ENCODE measurements at regions not wholly inside any gene's neighbourhood (a gene's known extent, or its start where the extent isn't known, plus 50 kb on each side); places are given as distances from the start of the nearest gene placed in this dataset.

DNA sequence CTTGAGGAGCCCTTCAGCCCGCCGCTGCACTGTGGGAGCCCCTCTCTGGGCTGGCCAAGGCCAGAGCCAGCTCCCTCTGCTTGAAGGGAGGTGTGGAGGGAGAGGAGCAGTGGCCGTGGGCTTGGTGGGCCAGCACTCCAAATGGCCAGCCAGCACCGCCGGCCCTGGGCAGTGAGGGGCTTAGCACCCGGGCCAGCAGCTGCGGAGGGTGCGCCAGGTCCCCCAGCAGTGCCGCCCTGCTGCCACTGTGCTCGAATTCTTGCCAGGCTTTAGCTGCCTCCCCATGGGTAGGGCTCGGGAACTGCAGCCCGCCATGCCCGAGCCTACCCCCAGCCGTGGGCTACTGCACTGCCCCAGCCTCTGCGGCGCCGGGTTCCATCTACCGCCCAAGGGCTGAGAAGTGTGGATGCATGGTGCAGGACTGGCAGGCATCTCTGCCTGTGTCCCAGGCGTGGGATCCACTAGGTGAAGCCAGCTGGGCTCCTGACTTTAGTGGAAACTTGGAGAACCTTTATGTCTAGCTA lies 82.7 kb downstream of the KCNA4 start:
- Histone ChIP-seq H3K9me3 (replicated peaks) (peaks cover 10% of the 10 kb centered on the region), H3K4me3 (no peak overlapping the region), H3K27me3 (ENCODE audit: low read depth) (no peaks in the 10 kb centered on the region), H3K36me3 (no peaks in the 10 kb centered on the region), H3K27ac (replicated peaks) (no peak overlapping the region), H3K4me1 (no peaks in the 10 kb centered on the region)
- TF ChIP-seq, protein P1, sequence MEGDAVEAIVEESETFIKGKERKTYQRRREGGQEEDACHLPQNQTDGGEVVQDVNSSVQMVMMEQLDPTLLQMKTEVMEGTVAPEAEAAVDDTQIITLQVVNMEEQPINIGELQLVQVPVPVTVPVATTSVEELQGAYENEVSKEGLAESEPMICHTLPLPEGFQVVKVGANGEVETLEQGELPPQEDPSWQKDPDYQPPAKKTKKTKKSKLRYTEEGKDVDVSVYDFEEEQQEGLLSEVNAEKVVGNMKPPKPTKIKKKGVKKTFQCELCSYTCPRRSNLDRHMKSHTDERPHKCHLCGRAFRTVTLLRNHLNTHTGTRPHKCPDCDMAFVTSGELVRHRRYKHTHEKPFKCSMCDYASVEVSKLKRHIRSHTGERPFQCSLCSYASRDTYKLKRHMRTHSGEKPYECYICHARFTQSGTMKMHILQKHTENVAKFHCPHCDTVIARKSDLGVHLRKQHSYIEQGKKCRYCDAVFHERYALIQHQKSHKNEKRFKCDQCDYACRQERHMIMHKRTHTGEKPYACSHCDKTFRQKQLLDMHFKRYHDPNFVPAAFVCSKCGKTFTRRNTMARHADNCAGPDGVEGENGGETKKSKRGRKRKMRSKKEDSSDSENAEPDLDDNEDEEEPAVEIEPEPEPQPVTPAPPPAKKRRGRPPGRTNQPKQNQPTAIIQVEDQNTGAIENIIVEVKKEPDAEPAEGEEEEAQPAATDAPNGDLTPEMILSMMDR (IDR thresholded peaks at IDR 0.05; ENCODE audit: borderline replicate concordance): no peak
- intact Hi-C loops (cut with micrococcal nuclease): no loop called here
- no peak for DNase-seq

DNA sequence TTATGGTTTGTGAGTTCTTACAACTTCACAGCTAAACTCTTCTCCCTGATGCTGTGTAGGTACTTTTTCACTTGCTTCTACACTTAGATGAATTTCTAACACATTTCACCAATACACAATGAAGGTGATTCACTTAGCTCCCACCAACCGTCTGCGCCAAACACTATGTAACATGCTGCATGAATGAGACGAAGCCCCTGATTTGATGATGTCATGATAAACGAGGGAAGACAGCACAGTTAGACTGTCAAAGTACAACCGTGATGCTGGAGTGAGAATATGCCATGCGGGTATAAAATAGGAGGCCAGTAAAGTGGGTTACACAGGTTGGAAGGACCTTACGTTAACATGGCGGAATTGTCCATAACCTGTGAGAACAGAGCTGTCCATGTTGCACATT lies 100.8 kb downstream of the KCNA4 start:
- Histone ChIP-seq H3K9me3 (replicated peaks) (no peaks in the 10 kb centered on the region), H3K4me1 (peaks cover 13% of the 10 kb centered on the region), H3K36me3 (no peaks in the 10 kb centered on the region), H3K27me3 (ENCODE audit: low read depth) (no peaks in the 10 kb centered on the region), H3K4me3 (no peak overlapping the region), H3K27ac (replicated peaks) (no peak overlapping the region)
- TF ChIP-seq, protein P1 (IDR thresholded peaks at IDR 0.05; ENCODE audit: borderline replicate concordance): no peak
- intact Hi-C loops (cut with micrococcal nuclease): no loop called here
- no peak for DNase-seq

DNA sequence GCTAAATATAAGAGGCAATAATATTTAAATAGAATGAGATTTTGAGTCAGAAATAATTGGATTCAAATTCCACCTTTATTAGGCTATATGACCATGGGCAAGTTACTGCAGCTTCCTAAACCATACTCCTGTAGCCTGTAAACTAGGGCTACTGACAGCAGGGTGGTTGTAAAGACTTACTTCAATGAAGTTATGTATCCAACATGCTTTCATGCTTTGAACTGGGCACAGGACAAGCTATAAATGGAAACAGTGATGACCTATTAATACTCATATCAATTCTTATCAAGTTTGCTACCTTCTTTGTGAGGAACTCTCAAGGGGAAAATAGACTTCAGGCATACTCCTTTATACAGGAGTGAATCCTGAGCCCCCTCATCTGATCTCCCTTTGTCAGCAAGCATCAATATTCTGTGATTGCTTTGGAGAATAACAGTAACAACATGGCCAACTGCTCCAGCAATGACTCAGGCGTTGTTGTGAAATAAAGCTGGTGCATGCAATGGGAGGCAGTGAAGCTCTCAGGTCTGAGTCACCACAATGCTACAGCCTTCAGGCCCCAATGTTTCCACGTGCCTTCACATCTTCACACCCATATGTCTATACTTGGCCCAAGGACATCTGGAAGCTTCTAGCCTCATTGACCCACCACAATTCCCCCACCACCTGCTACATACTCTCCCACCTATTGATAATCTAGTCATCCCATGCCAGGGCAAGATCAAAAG lies 102.5 kb downstream of the KCNA4 start:
- TF ChIP-seq, protein P1 (IDR thresholded peaks at IDR 0.05; ENCODE audit: borderline replicate concordance): no peak
- Histone ChIP-seq H3K36me3 (no peaks in the 10 kb centered on the region), H3K4me1 (peaks cover 13% of the 10 kb centered on the region), H3K27me3 (ENCODE audit: low read depth) (no peaks in the 10 kb centered on the region), H3K4me3 (no peak overlapping the region), H3K27ac (replicated peaks) (no peak overlapping the region), H3K9me3 (replicated peaks) (no peaks in the 10 kb centered on the region)
- no peak for DNase-seq
- intact Hi-C loops (cut with micrococcal nuclease): no loop called here

DNA sequence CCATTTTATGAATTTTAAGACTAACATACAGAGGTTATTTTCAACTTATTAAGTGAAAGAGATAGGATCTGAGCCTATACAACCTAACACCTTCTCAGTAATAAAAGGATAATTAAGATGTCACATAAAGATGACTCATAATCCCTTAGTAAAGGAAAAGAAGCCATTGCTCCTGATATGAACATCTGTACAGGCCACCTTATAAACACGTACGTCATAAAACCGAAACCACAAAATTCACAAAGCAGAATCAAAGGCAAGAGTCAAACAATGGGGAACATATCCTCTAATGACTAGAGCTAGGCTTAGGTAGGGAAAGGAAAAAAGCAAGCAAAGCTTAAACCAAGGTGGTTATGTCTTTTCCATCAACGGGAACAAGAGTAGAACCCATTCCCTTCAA lies 103.5 kb downstream of the KCNA4 start:
- TF ChIP-seq, protein P1 (IDR thresholded peaks at IDR 0.05; ENCODE audit: borderline replicate concordance): no peak
- intact Hi-C loops (cut with micrococcal nuclease): no loop called here
- H3K9me3 ChIP-seq (replicated peaks): peaks cover 6% of the 10 kb centered on the region
- no peaks in the 10 kb centered on the region for H3K36me3 ChIP-seq
- DNase-seq: no peak
- H3K4me1 ChIP-seq: peaks cover 13% of the 10 kb centered on the region
- H3K27me3 ChIP-seq (ENCODE audit: low read depth): no peaks in the 10 kb centered on the region
- no peak overlapping the region for H3K27ac ChIP-seq (replicated peaks)
- no peak overlapping the region for H3K4me3 ChIP-seq

DNA sequence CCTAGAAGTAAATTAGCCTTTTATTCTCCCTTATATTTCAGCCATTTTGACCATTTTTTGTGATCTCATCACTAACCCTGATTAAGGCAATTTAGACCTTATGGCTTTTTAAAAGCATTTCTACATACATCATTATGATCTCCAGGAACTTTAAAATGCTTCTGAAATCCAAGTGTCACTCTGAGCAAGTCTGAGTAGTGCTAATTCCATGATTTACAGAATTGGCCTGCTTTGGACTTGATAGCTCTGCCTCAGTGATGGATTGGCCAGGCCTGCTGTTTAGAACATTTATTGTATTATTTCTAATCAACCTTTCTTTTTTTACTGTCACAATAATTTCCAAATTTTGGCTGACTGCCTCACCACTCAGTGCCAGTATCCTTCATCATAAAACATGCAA lies 116.4 kb downstream of the KCNA4 start:
- intact Hi-C loops (cut with micrococcal nuclease): no loop called here
- H3K27me3 ChIP-seq (ENCODE audit: low read depth): no peaks in the 10 kb centered on the region
- TF ChIP-seq, protein P1 (IDR thresholded peaks at IDR 0.05; ENCODE audit: borderline replicate concordance): no peak
- no peaks in the 10 kb centered on the region for H3K4me1 ChIP-seq
- DNase-seq: no peak
- H3K4me3 ChIP-seq: no peak overlapping the region
- H3K27ac ChIP-seq (replicated peaks): no peak overlapping the region
- no peaks in the 10 kb centered on the region for H3K36me3 ChIP-seq
- peaks cover 10% of the 10 kb centered on the region for H3K9me3 ChIP-seq (replicated peaks)

All from left ventricle myocardium inferior (tissue), 1 donor.